ENCODE measurements at regions not wholly inside any gene's neighbourhood (a gene's known extent, or its start where the extent isn't known, plus 50 kb on each side); places are given as distances from the start of the nearest gene placed in this dataset.

DNA sequence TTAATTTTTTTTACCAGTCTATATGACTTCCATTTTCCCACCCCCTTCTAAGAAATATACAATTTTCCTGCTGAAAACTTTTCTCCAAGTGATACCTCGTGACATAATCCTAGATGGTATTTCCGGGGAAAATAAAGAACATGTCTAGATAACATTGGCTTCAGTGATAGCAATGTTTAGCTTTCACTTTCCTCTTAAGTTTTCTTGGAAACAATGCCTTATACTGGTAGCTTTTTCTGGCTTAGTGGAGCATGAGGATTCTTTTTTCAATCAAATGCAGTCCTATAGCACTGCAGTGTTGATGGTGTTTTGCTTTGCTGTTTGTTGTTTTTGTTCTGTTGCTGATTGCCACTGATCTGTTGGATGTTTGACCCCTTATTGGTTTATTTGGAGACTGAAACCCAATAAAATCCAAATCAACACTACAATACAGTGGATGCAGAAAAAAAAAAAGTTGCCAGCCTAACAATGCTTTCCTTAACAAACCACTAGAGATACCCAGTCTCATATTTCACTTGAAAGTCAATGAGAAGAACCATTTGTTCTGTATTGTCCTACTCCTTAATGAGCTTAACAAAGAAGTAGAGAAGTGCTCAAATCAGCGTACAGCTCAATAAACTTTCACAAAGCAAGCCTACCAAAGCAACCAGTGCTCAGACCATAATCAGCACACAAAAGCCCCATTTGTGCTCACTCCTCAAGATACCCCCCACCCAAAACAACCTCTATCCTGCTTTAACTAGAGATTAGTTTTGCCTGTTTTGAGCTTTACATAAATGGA lies 74.2 kb upstream of the GRAMD2B start:
- no TSS peak for BruUV-seq (replicated peaks)
- dilution Hi-C loops (cut with MboI; ENCODE audit: extremely low pct_ligation_motif_present, low sequenced_read_pairs) = loop anchor here (25.0 kb wide), 1 partner anchor 188 kb away; no protein-coding TSS in a partner anchor
- Histone ChIP-seq H3K79me2 (ENCODE audit: control insufficient read depth, insufficient read depth, low read length) (no peaks in the 10 kb centered on the region), H3K27ac (ENCODE audit: insufficient read depth, low read depth, low read length) (no peak overlapping the region), H3K36me3 (ENCODE audit: control insufficient read depth in 2 of 2, extremely low read depth in 1 of 2, insufficient read depth in 2 of 2, low read length in 2 of 2) (no peaks in the 10 kb centered on the region), H3K27me3 (ENCODE audit: control insufficient read depth in 2 of 2, insufficient read depth in 2 of 2, low read length in 2 of 2) (no peaks in the 10 kb centered on the region), H3K9me1 (replicated peaks; ENCODE audit: control insufficient read depth, extremely low read depth, insufficient read depth, low read length) (no peaks in the 10 kb centered on the region), H3K4me2 (ENCODE audit: insufficient read depth, low read length) (peak overlapping the region; percentile 65), H3K4me3 (replicated peaks in 1 of 3; ENCODE audit: insufficient read depth in 1 of 3, low read depth in 1 of 3, low read length in 3 of 3) (no peak overlapping the region), H3K9me3 (replicated peaks; ENCODE audit: control insufficient read depth, insufficient read depth, low read length) (no peaks in the 10 kb centered on the region), H4K20me1 (replicated peaks; ENCODE audit: control insufficient read depth, extremely low read depth, insufficient read depth, low read length) (no peaks in the 10 kb centered on the region), H2AFZ (ENCODE audit: low read depth, low read length) (no peak overlapping the region), H3K4me1 (ENCODE audit: control insufficient read depth, extremely low read depth, insufficient read depth, low read length) (peaks cover 35% of the 10 kb centered on the region), H3K9ac (replicated peaks; ENCODE audit: extremely low read depth, insufficient read depth, low read length) (no peak overlapping the region)
- CTCF ChIA-PET = interaction anchor here (0.7 to 8.2 kb wide), 14 partner anchors 9 to 1144 kb away, joined by 3 to 128 read pairs (median 4); partner anchors contain the start of gene ALDH7A1
- POLR2A ChIA-PET = interaction anchor here (1.2 kb wide), 1 partner anchor 259 kb away, joined by 5 read pairs; no protein-coding TSS in a partner anchor
- FAIRE-seq (no peak), DNase-seq (ENCODE audit: low read depth, low spot score) (peak; percentile 58)
- no peak for TF ChIP-seq JUN (IDR thresholded peaks at IDR 0.05; ENCODE audit: borderline replicate concordance, insufficient read depth, insufficient read length, low read depth)
- TF ChIP-seq GATA2 (IDR thresholded peaks at IDR 0.05; ENCODE audit: insufficient read depth, insufficient read length, low read depth, low read length) = peak; percentile 9
- intact Hi-C loops (cut with micrococcal nuclease) = no loop called here

- DNase-seq (ENCODE audit: low read depth, low spot score) = peak; percentile 9
- no peak overlapping the region for H2AFZ ChIP-seq (ENCODE audit: low read depth, low read length)
These were observed 72.1 kb upstream of the GRAMD2B start for GRCh38 chr5:126351153-126351552.

More at GRCh38 chr5:126351153-126351552, 72.1 kb upstream of the GRAMD2B start:
- TF ChIP-seq FOS (IDR thresholded peaks at IDR 0.05; ENCODE audit: borderline replicate concordance, insufficient read depth, low read length) (peak; percentile 51), EZH2 (IDR thresholded peaks at IDR 0.05; ENCODE audit: borderline replicate concordance, low read depth, low read length, severe bottlenecking) (no peak), POLR2AphosphoS5 (IDR thresholded peaks at IDR 0.05; ENCODE audit: insufficient read depth, low read depth, low read length) (no peak)
- H3K9me3 ChIP-seq (replicated peaks; ENCODE audit: control insufficient read depth, insufficient read depth, low read length) = no peaks in the 10 kb centered on the region
- H3K27ac ChIP-seq (ENCODE audit: insufficient read depth, low read depth, low read length) = no peak overlapping the region
- H3K4me3 ChIP-seq (replicated peaks in 1 of 3; ENCODE audit: insufficient read depth in 1 of 3, low read depth in 1 of 3, low read length in 3 of 3) = no peak overlapping the region
- peaks cover 0 to 3% of the 10 kb centered on the region in 2 experiments for H3K27me3 ChIP-seq (ENCODE audit: control insufficient read depth in 2 of 2, insufficient read depth in 2 of 2, low read length in 2 of 2)
- POLR2A ChIA-PET = no interaction called here
- no peaks in the 10 kb centered on the region for H4K20me1 ChIP-seq (replicated peaks; ENCODE audit: control insufficient read depth, extremely low read depth, insufficient read depth, low read length)
- H3K4me2 ChIP-seq (ENCODE audit: insufficient read depth, low read length) = no peak overlapping the region
- H3K9ac ChIP-seq (replicated peaks; ENCODE audit: extremely low read depth, insufficient read depth, low read length) = no peak overlapping the region
- intact Hi-C loops (cut with micrococcal nuclease) = loop anchor here (5.0 kb wide), 3 partner anchors 71 to 456 kb away; partner anchors contain the start of genes GRAMD2B and LMNB1
- no TSS peak for BruUV-seq (replicated peaks)
- CTCF ChIA-PET = interaction anchor here (0.6 to 8.2 kb wide), 7 partner anchors 12 to 1596 kb away, joined by 3 to 128 read pairs (median 5); no protein-coding TSS in a partner anchor
- dilution Hi-C loops (cut with MboI; ENCODE audit: extremely low pct_ligation_motif_present, low sequenced_read_pairs) = no loop called here
- H3K36me3 ChIP-seq (ENCODE audit: control insufficient read depth in 2 of 2, extremely low read depth in 1 of 2, insufficient read depth in 2 of 2, low read length in 2 of 2) = no peaks in the 10 kb centered on the region
- no peaks in the 10 kb centered on the region for H3K9me1 ChIP-seq (replicated peaks; ENCODE audit: control insufficient read depth, extremely low read depth, insufficient read depth, low read length)
- no peak for FAIRE-seq
- H3K79me2 ChIP-seq (ENCODE audit: control insufficient read depth, insufficient read depth, low read length) = no peaks in the 10 kb centered on the region
- H3K4me1 ChIP-seq (ENCODE audit: control insufficient read depth, extremely low read depth, insufficient read depth, low read length) = peaks cover 44% of the 10 kb centered on the region

All from endothelial cell of umbilical vein (primary cell).